Epithelial cell of esophagus (primary cell): ENCODE measurements at regions not wholly inside any gene's neighbourhood (a gene's known extent, or its start where the extent isn't known, plus 50 kb on each side); places are given as distances from the start of the nearest gene placed in this dataset.

Experiments
- DNase-seq: peaks from one replicate; pipeline ENCODE4 v3.0.0; 2010; ENCODE audit warnings: low read depth
- H3K4me3 ChIP-seq: 2 replicates; pipeline ENCODE4 v1.5.1; 2011; ENCODE audit warnings: mild to moderate bottlenecking, low read length, control low read depth
- TF ChIP-seq, protein P1 (sequence below): IDR thresholded peaks from 2 replicates; pipeline ENCODE4 v1.5.1; 2011; ENCODE audit warnings: low read depth, mild to moderate bottlenecking, low read length, control low read depth, inconsistent platforms; ENCODE audit not compliant: insufficient read depth; ENCODE audit errors: missing control alignments

DNA sequence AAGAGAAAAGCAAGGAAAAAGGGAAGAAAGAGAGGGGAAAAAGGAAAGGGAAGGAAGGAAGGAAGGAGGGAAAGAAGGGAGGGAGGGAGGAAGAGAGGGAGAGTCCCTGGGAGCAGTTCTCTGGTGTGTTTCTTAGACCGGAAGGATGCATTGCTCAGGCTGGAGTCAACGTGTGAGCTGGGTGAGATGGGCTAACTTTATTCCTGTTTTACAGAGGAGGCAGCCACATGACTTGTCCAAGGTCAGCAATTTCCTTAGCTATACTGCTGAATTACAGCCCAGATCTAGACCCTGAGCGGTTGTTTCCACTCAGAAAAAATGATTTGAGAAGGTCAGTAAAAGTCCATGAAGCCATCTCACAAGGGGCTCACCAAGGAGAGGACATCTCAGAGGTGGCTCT lies 86.6 kb upstream of the APCDD1 start:
- DNase-seq, result no peak
- no peak overlapping the region for H3K4me3 ChIP-seq
- TF ChIP-seq, protein P1, sequence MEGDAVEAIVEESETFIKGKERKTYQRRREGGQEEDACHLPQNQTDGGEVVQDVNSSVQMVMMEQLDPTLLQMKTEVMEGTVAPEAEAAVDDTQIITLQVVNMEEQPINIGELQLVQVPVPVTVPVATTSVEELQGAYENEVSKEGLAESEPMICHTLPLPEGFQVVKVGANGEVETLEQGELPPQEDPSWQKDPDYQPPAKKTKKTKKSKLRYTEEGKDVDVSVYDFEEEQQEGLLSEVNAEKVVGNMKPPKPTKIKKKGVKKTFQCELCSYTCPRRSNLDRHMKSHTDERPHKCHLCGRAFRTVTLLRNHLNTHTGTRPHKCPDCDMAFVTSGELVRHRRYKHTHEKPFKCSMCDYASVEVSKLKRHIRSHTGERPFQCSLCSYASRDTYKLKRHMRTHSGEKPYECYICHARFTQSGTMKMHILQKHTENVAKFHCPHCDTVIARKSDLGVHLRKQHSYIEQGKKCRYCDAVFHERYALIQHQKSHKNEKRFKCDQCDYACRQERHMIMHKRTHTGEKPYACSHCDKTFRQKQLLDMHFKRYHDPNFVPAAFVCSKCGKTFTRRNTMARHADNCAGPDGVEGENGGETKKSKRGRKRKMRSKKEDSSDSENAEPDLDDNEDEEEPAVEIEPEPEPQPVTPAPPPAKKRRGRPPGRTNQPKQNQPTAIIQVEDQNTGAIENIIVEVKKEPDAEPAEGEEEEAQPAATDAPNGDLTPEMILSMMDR, result no peak

GRCh38 chr18:10368456-10369453 lies 85.7 kb upstream of the APCDD1 start:
- no peak overlapping the region for H3K4me3 ChIP-seq
- TF ChIP-seq, protein P1, result no peak

GRCh38 chr18:10370716-10371115 lies 83.7 kb upstream of the APCDD1 start:
- no peak overlapping the region for H3K4me3 ChIP-seq
- DNase-seq, result peak; percentile 17
- TF ChIP-seq, protein P1, result no peak

More at GRCh38 chr18:10368456-10369453, 85.7 kb upstream of the APCDD1 start:
- DNase-seq, result no peak

DNA sequence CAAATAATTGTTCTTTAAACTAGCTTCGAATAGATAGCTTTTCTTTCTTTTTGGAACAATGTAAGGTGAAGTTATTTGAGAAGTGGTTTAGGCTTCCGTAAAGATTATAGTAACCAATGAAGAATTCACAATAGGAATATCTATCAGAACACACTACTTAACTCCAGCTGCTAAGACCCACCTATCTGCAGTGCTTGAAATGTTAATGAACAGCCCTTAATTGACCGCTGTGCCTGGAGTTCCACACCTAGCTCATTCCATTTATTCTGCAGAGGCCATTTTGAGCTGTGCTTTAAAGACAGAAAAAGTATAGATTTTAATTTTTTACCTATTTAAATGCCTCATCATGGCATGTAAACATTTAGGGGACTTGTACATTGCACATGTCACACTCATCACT lies 83.3 kb upstream of the APCDD1 start:
- TF ChIP-seq, protein P1, result no peak
- DNase-seq, result no peak
- H3K4me3 ChIP-seq, result no peak overlapping the region

DNA sequence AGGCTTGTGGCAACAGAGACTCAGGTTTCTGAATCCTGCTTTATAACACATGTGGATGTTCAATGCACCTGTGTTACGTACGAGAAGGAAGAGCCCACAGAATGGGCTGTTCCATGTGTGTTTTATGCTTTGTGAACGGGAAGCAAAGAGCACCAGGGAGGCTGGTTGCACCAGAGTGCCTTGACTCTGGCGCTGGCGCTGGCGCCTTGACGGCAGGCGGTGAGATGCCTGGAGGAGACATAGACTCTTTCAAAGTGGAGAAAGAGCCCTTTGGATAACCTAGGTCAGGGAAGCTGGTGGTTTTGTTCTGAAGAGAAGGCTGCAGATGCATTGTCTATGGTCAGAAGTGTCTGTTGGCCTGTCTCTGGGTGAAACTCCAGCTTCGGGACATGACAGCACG lies 80.2 kb upstream of the APCDD1 start:
- no peak for DNase-seq
- TF ChIP-seq, protein P1, result no peak
- H3K4me3 ChIP-seq, result no peak overlapping the region

DNA sequence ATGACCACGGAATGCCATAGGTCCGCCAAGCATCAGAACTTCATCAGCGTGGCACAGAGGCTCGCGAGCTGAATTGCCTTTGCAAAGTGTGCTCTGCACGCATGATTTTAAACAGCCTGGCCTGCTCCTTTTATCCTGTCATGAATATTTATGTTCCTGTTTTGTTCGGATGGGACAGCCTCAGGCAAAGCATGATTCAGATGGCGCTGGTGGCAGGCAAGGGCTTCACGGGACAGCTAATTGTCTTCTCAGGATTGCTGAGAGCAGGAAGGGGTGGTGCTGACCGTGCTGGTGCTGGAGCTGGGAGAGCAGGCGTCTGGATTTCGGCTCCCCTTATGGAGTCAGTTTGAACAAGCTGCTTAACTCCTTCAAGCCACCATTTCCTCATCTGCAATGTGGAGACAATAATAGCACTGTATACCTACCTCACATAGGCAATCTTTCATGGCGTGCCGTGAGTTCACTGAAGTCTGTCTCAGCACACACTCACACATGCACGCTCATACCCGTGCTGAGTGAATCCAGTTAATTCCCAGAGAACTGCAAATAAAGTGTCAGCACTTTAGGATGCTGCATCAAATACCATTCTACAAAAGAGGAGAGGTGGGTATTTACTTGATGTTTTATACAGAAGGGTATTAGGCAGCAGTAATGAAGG lies 79.7 kb upstream of the APCDD1 start:
- no peak overlapping the region for H3K4me3 ChIP-seq
- TF ChIP-seq, protein P1, result no peak
- DNase-seq, result peak; percentile 75
